Tibial nerve (tissue), 4 donors: ENCODE measurements at regions not wholly inside any gene's neighbourhood (a gene's known extent, or its start where the extent isn't known, plus 50 kb on each side); places are given as distances from the start of the nearest gene placed in this dataset.
A peak's percentile ranks its signal among the peaks of the same experiment; 100 is the strongest.
"Not testable (repeated sequence)": the region's sequence is repeated elsewhere in the genome, so short reads cannot be mapped to it uniquely, and the experiment has no call there.

Experiments used
- DNase-seq, 2 donors: peaks; one replicate each; pipeline ENCODE4 v3.0.0-alpha.2; 2019; ENCODE audit warnings: low spot score in 2 of 2
- H3K27ac ChIP-seq, 4 donors: fragments of 200-600 bp; sonication (generic) in 3 of 4; one replicate each; pipeline ENCODE4 v1.5.1; 2017 to 2019; ENCODE audit warnings: mild to moderate bottlenecking in 1 of 4
- H3K27me3 ChIP-seq, 2 donors: fragments of 200-600 bp; sonication (generic) in 1 of 2; one replicate each; pipeline versions ENCODE4 v1.5.1 to v1.6.0; 2017 to 2019
- H3K36me3 ChIP-seq, 3 donors: fragments of 200-600 bp; sonication (generic); one replicate each; pipeline ENCODE4 v1.5.1; 2018 to 2019
- H3K4me1 ChIP-seq, 4 donors: fragments of 200-600 bp; sonication (generic) in 3 of 4; one replicate each; pipeline ENCODE4 v1.5.1; 2017 to 2019
- H3K4me3 ChIP-seq, 4 donors: fragments of 200-600 bp; sonication (generic) in 3 of 4; one replicate each; pipeline ENCODE4 v1.5.1; 2017 to 2019; ENCODE audit warnings: mild to moderate bottlenecking in 1 of 4, moderate library complexity in 1 of 4
- H3K9me3 ChIP-seq, 4 donors: fragments of 200-600 bp; sonication (generic) in 3 of 4; one replicate each; pipeline ENCODE4 v1.5.1; 2017 to 2019
- CTCF ChIP-seq, 5 experiments: fragments of 200-600 bp in 3 of 5; fragments of 450-650 bp in 2 of 5; sonication (generic) in 3 of 5; IDR thresholded peaks; one replicate each; pipeline ENCODE4 v1.5.1; 2016 to 2019; ENCODE audit warnings: antibody characterized with exemption in 5 of 5, mild to moderate bottlenecking in 3 of 5, moderate library complexity in 2 of 5
- EP300 ChIP-seq, 2 donors: sonication (generic); formaldehyde crosslinking; IDR thresholded peaks; one replicate each; pipeline ENCODE4 v1.6.1; 2017; ENCODE audit warnings: antibody characterized with exemption in 2 of 2, mild to moderate bottlenecking in 1 of 2
- POLR2A ChIP-seq, 2 donors: fragments of 450-650 bp; IDR thresholded peaks; one replicate each; pipeline ENCODE4 v1.6.1; 2017; ENCODE audit warnings: antibody characterized with exemption in 2 of 2, mild to moderate bottlenecking in 2 of 2, moderate library complexity in 2 of 2
- WGBS, 2 donors: methylation state at CpG; one replicate each; pipeline ENCODE4 v1.1.5; 2018; 5-methylcytosine and 5-hydroxymethylcytosine counted together

- no peak for DNase-seq
- no peaks in the 10 kb centered on the region for H3K4me1 ChIP-seq
- no peak for TF ChIP-seq CTCF (IDR thresholded peaks at IDR 0.05)
- no peak for TF ChIP-seq POLR2A (IDR thresholded peaks at IDR 0.05)
- no peak for TF ChIP-seq EP300 (IDR thresholded peaks at IDR 0.05)
- no peak overlapping the region for H3K27ac ChIP-seq
- no peaks in the 10 kb centered on the region for H3K9me3 ChIP-seq
- whole genome bisulfite sequencing, 2 donors = 90 to 96% methylated on average over 2 of the region's 2 CpGs
- H3K4me3 ChIP-seq = no peak overlapping the region
- no peaks in the 10 kb centered on the region for H3K27me3 ChIP-seq
- no peaks in the 10 kb centered on the region for H3K36me3 ChIP-seq
These were observed 72.1 kb upstream of the EPHB1 start for GRCh38 chr3:134722969-134723368.

- DNase-seq = no peak
- no peaks in the 10 kb centered on the region for H3K4me1 ChIP-seq
- no peaks in the 10 kb centered on the region for H3K27me3 ChIP-seq
- no peaks in the 10 kb centered on the region for H3K9me3 ChIP-seq
- 79 to 91% methylated on average over 3 of the region's 3 CpGs for WGBS, 2 donors
- H3K27ac ChIP-seq = no peak overlapping the region
- TF ChIP-seq EP300 (IDR thresholded peaks at IDR 0.05) = no peak
- no peak for TF ChIP-seq POLR2A (IDR thresholded peaks at IDR 0.05)
- TF ChIP-seq CTCF (IDR thresholded peaks at IDR 0.05) = no peak
- no peaks in the 10 kb centered on the region for H3K36me3 ChIP-seq
- no peak overlapping the region for H3K4me3 ChIP-seq
These were observed 65.4 kb upstream of the EPHB1 start for GRCh38 chr3:134729649-134730048.

- TF ChIP-seq CTCF (IDR thresholded peaks at IDR 0.05) (no peak), EP300 (IDR thresholded peaks at IDR 0.05) (no peak), POLR2A (IDR thresholded peaks at IDR 0.05) (no peak)
- H3K4me1 ChIP-seq = no peaks in the 10 kb centered on the region
- no peak overlapping the region for H3K4me3 ChIP-seq
- no peak overlapping the region for H3K27ac ChIP-seq
- no peak for DNase-seq
- H3K27me3 ChIP-seq = no peaks in the 10 kb centered on the region
- WGBS, 2 donors = 86 to 94% methylated on average over 2 of the region's 2 CpGs
- no peaks in the 10 kb centered on the region for H3K36me3 ChIP-seq
- no peaks in the 10 kb centered on the region for H3K9me3 ChIP-seq
These were observed 57.5 kb upstream of the EPHB1 start for GRCh38 chr3:134737516-134737915.

GRCh38 chr3:134740077-134740476 is 55.0 kb upstream of the EPHB1 start:
- not testable (repeated sequence) for H3K4me1 ChIP-seq, H3K27me3 ChIP-seq, H3K27ac ChIP-seq, H3K4me3 ChIP-seq, H3K36me3 ChIP-seq, H3K9me3 ChIP-seq, DNase-seq
- 88 to 90% methylated on average over 7 of the region's 7 CpGs for WGBS, 2 donors

GRCh38 chr3:134742202-134742601 is 52.9 kb upstream of the EPHB1 start:
- no peak overlapping the region for H3K27ac ChIP-seq
- WGBS, 2 donors = 53 to 86% methylated on average over 1 of the region's 1 CpG
- no peaks in the 10 kb centered on the region for H3K36me3 ChIP-seq
- TF ChIP-seq EP300 (IDR thresholded peaks at IDR 0.05) = no peak
- TF ChIP-seq CTCF (IDR thresholded peaks at IDR 0.05) = no peak
- no peak for TF ChIP-seq POLR2A (IDR thresholded peaks at IDR 0.05)
- no peaks in the 10 kb centered on the region for H3K27me3 ChIP-seq
- H3K4me3 ChIP-seq = no peak overlapping the region
- H3K9me3 ChIP-seq = no peaks in the 10 kb centered on the region
- DNase-seq = peak in 1 of 2 donors; percentile 2
- H3K4me1 ChIP-seq = no peaks in the 10 kb centered on the region

- H3K36me3 ChIP-seq = no peaks in the 10 kb centered on the region
- 77 to 84% methylated on average over 1 of the region's 1 CpG for WGBS, 2 donors
These were observed 52.1 kb upstream of the EPHB1 start for GRCh38 chr3:134743006-134743405.

More at GRCh38 chr3:134743006-134743405, 52.1 kb upstream of the EPHB1 start:
- Histone ChIP-seq H3K4me3 (no peak overlapping the region), H3K27ac (no peak overlapping the region), H3K27me3 (no peaks in the 10 kb centered on the region), H3K9me3 (no peaks in the 10 kb centered on the region), H3K4me1 (no peaks in the 10 kb centered on the region)
- peak in 1 of 2 donors; percentile 1 for DNase-seq
- no peak for TF ChIP-seq EP300 (IDR thresholded peaks at IDR 0.05)
- TF ChIP-seq POLR2A (IDR thresholded peaks at IDR 0.05) = no peak
- TF ChIP-seq CTCF (IDR thresholded peaks at IDR 0.05) = no peak
